ENCODE measurements at regions not wholly inside any gene's neighbourhood (a gene's known extent, or its start where the extent isn't known, plus 50 kb on each side); places are given as distances from the start of the nearest gene placed in this dataset.

GRCh38 chr17:31596382-31597323, 205.2 kb downstream of the RAB11FIP4 start:
- TF ChIP-seq CTCF (conservative IDR thresholded peaks at IDR 0.05; ENCODE audit: low read length) (no peak), EZH2phosphoT487 (IDR thresholded peaks at IDR 0.05; ENCODE audit: borderline replicate concordance, low read depth, low read length) (no peak)
